Erythroblast (primary cell): ENCODE measurements at regions not wholly inside any gene's neighbourhood (a gene's known extent, or its start where the extent isn't known, plus 50 kb on each side); places are given as distances from the start of the nearest gene placed in this dataset.

Source experiments
- DNase-seq, 2 experiments: peaks; one replicate each; lab custom pipeline; 2025; lab: John Stamatoyannopoulos, UW
- GATA1 ChIP-seq: IDR thresholded peaks from 2 replicates; pipeline ENCODE4 v1.6.1; 2011; ENCODE audit warnings: low read depth, mild to moderate bottlenecking, control low read depth, low read length, moderate library complexity
- POLR2A ChIP-seq: IDR thresholded peaks from 2 replicates; pipeline ENCODE4 v1.6.1; 2011; ENCODE audit warnings: mild to moderate bottlenecking, low read length

DNA sequence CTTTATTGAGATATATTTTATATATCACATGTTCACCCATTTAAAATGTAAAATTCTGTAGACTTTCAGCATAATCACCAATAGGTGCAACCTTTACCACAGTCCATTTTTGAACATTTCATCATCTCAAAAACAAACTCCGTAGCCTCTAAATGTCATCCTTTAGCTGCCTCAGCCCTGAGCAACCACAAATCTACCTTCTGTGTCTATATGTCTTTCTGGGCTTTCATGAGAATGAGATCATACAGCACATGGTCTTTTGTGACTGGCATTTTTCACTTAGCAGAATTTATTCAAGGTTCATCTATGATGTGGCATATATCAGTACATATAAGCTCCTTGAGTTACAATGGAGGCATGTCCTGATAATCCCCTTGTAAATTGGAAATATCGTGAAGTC lies 320.5 kb downstream of the ETS1 start:
- TF ChIP-seq POLR2A (no peak), GATA1 (no peak)
- DNase-seq = no peak

DNA sequence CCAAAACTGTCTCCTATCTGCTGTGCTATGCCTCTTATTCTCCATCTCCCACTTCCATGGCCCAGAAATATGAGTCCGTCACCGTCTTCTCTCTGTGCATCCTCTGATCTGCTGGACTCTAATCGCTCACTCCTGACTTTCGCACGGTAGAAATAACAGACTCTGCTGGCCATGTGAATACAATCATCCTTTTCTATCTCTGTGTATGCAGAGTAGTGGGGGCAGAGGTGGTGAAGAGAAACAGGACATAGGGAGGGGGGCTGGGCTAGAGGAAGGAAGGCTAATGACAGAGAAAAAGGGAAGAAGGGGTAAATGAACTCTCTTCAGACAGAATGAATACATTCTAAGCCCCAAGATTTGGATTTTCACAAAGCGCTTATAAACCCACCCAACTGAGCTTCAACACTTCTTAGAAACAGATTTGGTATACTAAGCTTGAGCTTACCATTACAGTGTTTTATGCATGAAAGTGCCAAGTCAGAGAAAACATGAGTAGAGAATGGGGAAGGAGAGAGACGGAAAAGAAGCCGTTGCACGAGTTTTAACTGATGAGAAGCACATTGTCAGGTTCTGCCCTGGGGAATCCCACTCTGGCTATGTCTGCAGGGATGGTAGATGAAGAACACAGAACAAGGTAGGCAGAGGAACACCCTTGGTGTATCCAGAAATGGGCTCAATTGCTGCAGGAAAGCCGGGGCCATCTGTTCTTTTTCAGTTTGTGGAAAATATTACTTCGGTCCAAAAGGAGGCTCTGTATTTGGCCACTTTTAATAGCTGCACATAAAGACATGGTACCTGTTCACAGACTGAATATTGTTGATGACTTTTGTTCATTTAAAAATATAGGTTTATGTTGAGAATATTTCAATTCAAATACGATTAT lies 324.7 kb downstream of the ETS1 start:
- TF ChIP-seq POLR2A = no peak
- no peak for TF ChIP-seq GATA1
- DNase-seq = no peak

GRCh38 chr11:128261011-128261421 lies 326.3 kb downstream of the ETS1 start:
- TF ChIP-seq POLR2A (no peak), GATA1 (no peak)
- no peak for DNase-seq

DNA sequence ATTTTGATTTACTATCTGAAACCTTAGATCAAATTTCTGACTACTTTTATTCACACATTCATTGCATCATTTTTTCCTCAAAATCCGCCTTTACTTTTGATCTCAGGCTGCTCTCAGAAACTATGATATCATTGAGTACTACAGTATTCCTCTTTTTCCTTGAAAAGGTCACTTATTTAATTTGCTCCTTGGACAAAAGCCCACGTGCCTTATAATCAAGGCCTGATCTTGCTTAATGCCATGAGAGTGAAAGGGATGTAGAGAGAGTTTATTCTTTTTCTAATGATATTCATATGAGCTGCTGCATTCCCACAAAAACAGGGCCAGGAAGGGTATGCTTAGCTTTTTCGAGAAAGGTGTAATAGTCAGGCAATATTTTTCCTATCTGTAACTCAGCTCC lies 327.0 kb downstream of the ETS1 start:
- TF ChIP-seq POLR2A = no peak
- TF ChIP-seq GATA1 = no peak
- DNase-seq = no peak

DNA sequence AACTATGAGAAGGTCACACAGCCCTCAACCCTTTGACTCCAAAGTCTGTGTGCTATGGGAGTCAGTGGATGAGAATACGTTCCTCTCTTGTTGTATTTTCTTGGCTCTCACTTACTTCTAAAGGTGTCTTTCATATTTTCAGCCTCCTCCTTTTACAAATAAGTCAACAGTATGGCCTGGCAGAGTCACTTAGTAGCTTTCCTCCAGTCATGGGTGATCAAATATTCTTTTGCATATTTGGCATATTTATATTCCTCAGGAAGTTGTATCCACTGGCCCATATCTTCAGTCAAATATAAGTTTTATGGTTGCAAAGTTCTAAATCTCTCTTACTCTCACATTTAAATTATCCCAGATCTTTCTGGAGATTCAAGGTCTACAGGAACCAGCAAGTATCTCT lies 327.5 kb downstream of the ETS1 start:
- no peak for TF ChIP-seq GATA1
- TF ChIP-seq POLR2A = no peak

DNA sequence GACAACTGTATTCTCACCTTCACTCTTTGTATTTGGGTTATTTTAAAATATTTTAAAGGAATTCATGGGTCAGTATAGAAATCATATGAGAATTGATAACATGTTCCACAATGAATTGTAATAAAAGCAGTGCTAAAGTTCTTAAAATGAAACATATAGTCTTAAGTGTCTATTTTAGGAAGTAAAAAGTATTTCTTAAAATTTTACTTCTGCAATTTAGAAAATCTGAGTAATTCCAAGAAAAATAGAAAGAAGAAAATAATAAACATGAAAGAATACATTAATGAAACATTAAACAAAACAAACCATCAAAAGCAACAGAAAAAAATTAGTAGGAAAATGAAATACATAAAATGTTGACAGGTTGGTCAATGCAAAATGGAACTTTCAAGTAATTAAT lies 332.4 kb downstream of the ETS1 start:
- DNase-seq = no peak

More for the DNA sequence above, 327.5 kb downstream of the ETS1 start:
- no peak for DNase-seq

DNA sequence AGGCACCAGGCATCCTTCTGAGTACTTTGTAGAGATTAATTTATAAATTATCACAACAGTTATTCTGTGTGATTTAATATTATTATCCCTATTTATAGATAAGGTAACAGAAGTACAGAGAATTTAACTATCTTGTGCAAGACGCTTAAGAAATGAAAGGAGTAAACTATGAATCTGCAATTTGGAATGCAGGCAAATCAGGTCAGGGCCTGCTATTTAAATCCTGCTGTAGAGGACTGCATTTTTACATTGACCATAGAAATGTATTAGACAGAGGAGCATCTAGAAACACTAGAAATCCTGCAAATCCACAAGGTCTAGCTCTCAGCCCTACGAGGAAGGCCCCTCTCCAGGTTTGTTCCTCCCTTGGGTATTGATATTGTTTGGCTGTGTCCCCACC lies 336.2 kb downstream of the ETS1 start:
- DNase-seq = no peak
- TF ChIP-seq GATA1 = no peak
- no peak for TF ChIP-seq POLR2A

More for the DNA sequence above, 332.4 kb downstream of the ETS1 start:
- TF ChIP-seq POLR2A (no peak), GATA1 (no peak)

DNA sequence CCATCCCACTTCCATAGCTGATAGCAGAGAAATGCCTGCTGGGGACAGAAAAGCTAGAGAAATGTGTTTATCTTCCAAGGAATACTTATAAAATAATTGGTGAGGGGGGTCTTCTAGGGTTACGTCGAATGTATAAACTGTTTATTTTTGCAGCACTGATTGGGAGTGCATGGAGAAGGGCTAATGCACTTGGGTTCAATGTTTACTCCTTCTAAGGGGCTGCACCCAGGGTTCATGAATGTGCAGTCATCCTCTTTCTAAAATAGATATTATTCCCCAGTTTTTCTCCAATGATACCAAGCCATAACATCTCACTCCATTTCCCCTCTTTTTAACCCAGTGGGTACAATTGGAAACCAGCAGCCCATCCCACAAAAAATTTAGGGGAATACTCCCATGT lies 336.9 kb downstream of the ETS1 start:
- TF ChIP-seq GATA1 (no peak), POLR2A (no peak)
- no peak for DNase-seq

GRCh38 chr11:128246810-128247594 lies 340.4 kb downstream of the ETS1 start:
- DNase-seq = no peak
- TF ChIP-seq POLR2A (no peak), GATA1 (no peak)

GRCh38 chr11:128246364-128246801 lies 341.0 kb downstream of the ETS1 start:
- no peak for DNase-seq
- TF ChIP-seq GATA1 (no peak), POLR2A (no peak)

DNA sequence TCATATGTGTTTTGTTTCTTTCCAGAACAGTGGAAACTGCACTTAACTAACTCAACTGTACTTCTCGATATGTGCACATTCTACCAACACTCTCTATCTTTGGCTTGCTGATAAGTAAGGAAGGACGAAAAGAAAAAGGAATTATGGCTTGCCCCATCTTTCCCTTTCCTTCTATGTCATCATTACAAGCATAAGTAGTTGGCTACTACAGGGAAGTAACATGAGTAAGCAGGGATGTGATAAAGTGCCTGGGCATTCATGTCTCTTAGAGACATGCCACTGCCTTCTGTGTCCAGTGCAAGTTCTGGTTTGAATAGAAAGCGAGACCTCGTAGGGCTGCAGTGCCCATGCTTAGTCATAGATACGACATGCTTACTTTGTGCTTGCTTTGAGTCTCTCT lies 342.5 kb downstream of the ETS1 start:
- TF ChIP-seq GATA1 = no peak
- no peak for TF ChIP-seq POLR2A
- no peak for DNase-seq

DNA sequence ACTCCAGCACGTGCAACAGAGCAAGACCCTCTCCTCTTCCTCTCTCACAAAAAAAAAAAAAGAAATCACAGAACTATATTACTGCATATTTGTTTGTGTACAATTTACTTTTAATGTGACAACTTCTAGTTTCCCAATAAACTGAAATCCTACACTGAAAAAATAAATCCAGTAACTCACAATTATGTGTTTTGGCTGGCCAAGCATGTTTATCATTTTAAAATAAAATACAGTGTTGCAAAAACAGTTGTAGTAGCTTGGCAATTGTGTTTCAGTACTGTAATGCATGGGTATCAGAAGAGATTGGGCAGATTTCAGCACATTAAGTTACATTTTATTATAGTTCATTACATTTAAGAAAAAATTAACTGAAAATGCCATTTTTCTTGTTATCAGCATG lies 344.9 kb downstream of the ETS1 start:
- TF ChIP-seq GATA1 (no peak), POLR2A (no peak)
- no peak for DNase-seq

DNA sequence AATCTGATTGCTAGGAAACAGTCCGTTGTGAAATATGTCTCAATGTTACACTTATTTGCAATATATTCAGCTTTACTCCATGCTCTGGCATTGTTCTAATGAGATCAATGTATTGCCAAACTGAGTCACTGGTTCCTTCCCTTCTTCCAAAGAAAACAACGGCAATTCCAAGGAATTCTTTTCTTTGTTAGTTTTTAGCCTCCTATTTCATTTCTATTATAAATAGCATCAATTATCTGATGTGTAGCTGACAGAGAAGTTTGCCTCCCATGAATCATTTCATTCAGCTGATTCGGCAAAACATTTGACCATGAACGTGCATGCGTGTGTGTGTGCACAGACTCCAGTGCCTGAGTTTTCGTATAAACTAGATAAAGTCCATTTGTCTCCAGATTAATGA lies 346.8 kb downstream of the ETS1 start:
- DNase-seq = no peak
- no peak for TF ChIP-seq POLR2A
- TF ChIP-seq GATA1 = no peak

- DNase-seq = no peak
- TF ChIP-seq GATA1 (no peak), POLR2A (no peak)
Observed at GRCh38 chr11:128239306-128239705, 348.1 kb downstream of the ETS1 start.

DNA sequence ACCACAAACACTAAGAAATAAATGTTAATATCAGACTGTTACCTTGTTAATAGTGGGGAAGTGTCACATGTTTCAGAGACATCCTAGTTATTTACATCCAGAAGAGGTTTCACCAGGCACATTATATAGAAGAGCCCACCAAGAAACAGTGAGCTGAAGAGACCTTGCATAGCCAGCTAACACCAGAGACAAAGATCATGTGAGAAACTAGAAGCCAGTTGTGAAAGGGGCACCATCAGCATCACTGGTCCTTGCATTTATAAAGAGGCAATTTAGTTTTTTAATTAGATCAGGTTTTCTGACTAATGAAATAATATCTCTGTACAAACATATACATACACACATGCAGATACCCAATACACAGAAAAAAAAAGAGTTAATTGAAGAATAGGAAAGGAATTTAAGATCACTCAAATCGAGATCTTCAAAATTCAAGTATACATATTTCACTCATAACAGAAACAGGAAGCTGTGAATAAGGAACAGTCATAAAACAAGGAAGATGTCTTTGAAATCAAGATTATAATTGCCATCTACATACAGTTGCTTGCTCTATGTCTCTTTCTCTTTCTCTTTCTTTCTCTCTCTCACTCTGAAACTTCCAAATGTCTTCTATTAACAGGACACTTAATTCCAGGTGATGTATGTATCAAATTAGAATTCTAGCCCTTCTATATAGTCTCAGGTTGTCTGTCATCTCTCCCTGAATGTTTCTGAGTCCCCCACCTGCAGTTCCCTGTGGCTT lies 348.7 kb downstream of the ETS1 start:
- no peak for TF ChIP-seq POLR2A
- no peak for TF ChIP-seq GATA1
- no peak for DNase-seq
